ENCODE measurements at regions not wholly inside any gene's neighbourhood (a gene's known extent, or its start where the extent isn't known, plus 50 kb on each side); places are given as distances from the start of the nearest gene placed in this dataset.

- TF ChIP-seq CTCF (IDR thresholded peaks at IDR 0.05 in 2 of 3, conservative IDR thresholded peaks at IDR 0.05 in 1 of 3; ENCODE audit: control insufficient read depth in 2 of 3, extremely low read depth in 1 of 3, insufficient read depth in 1 of 3, low read depth in 3 of 3, low read length in 3 of 3) (no peak), JUND (IDR thresholded peaks at IDR 0.05; ENCODE audit: low read depth, low read length) (no peak), RAD21 (IDR thresholded peaks at IDR 0.05; ENCODE audit: insufficient read depth, low read depth, low read length) (no peak), FOS (IDR thresholded peaks at IDR 0.05; ENCODE audit: borderline replicate concordance, extremely low read depth, insufficient read length) (no peak), NR2C2 (IDR thresholded peaks at IDR 0.05; ENCODE audit: borderline replicate concordance, control insufficient read depth, insufficient read length, low read depth) (no peak), CREM (IDR thresholded peaks at IDR 0.05; ENCODE audit: low read depth) (no peak), NBN (IDR thresholded peaks at IDR 0.05) (no peak), POLR2AphosphoS5 (IDR thresholded peaks at IDR 0.05; ENCODE audit: low read length) (no peak), USF1 (IDR thresholded peaks at IDR 0.05; ENCODE audit: borderline replicate concordance, extremely low read length, insufficient read depth, low read depth, low read length) (no peak), FOXK2 (IDR thresholded peaks at IDR 0.05) (no peak), SMC3 (IDR thresholded peaks at IDR 0.05; ENCODE audit: borderline replicate concordance, low read length) (no peak), NRF1 (conservative IDR thresholded peaks at IDR 0.05; ENCODE audit: low read depth, low read length) (no peak), SIN3A (IDR thresholded peaks at IDR 0.05; ENCODE audit: low read depth, low read length) (no peak), BHLHE40 (IDR thresholded peaks at IDR 0.05; ENCODE audit: borderline replicate concordance in 1 of 2, low read depth in 2 of 2, low read length in 1 of 2) (no peak)
Measured at GRCh38 chr5:135227064-135228022, 171.7 kb downstream of the MACROH2A1 start.
